HG02610 (cell line): ENCODE measurements at regions not wholly inside any gene's neighbourhood (a gene's known extent, or its start where the extent isn't known, plus 50 kb on each side); places are given as distances from the start of the nearest gene placed in this dataset.
"Not testable (repeated sequence)": the region's sequence is repeated elsewhere in the genome, so short reads cannot be mapped to it uniquely, and the experiment has no call there.

Experiments used
- ATAC-seq: cut with Tn5 transposase; IDR thresholded peaks from one replicate; pipeline ENCODE4 v1.9.1; 2021; ENCODE audit warnings: mild to moderate bottlenecking, moderate library complexity; ENCODE audit not compliant: unreplicated experiment

GRCh38 chrY:22113990-22114389 is 68.7 kb downstream of the RBMY1F start:
- ATAC-seq = not testable (repeated sequence)

- not testable (repeated sequence) for ATAC-seq
Measured at GRCh38 chrY:22108165-22108564, 74.6 kb downstream of the RBMY1F start.

GRCh38 chrY:22101547-22101946 is 81.2 kb downstream of the RBMY1F start:
- ATAC-seq = not testable (repeated sequence)

- not testable (repeated sequence) for ATAC-seq
Measured at GRCh38 chrY:22097310-22097709, 85.4 kb downstream of the RBMY1F start.

GRCh38 chrY:22085975-22086645 is 96.6 kb downstream of the RBMY1F start:
- ATAC-seq = not testable (repeated sequence)

- ATAC-seq = not testable (repeated sequence)
Measured at GRCh38 chrY:22072270-22072669, 110.5 kb downstream of the RBMY1F start.

GRCh38 chrY:22060149-22060548 is 122.6 kb downstream of the RBMY1F start:
- not testable (repeated sequence) for ATAC-seq

- ATAC-seq = not testable (repeated sequence)
Measured at GRCh38 chrY:22013010-22013409, 95.2 kb upstream of the RBMY1E start.

GRCh38 chrY:22001163-22001562 is 83.3 kb upstream of the RBMY1E start:
- ATAC-seq = not testable (repeated sequence)

- ATAC-seq = peak; percentile 91
Measured at GRCh38 chrY:21987222-21987621, 69.4 kb upstream of the RBMY1E start.

GRCh38 chrY:21980937-21981336 is 63.1 kb upstream of the RBMY1E start:
- not testable (repeated sequence) for ATAC-seq

GRCh38 chrY:21980348-21980747 is 62.5 kb upstream of the RBMY1E start:
- not testable (repeated sequence) for ATAC-seq

GRCh38 chrY:21979106-21979505 is 61.3 kb upstream of the RBMY1E start:
- peak; percentile 39 for ATAC-seq

- not testable (repeated sequence) for ATAC-seq
Measured at GRCh38 chrY:21978204-21978603, 60.4 kb upstream of the RBMY1E start.
